ENCODE measurements at regions not wholly inside any gene's neighbourhood (a gene's known extent, or its start where the extent isn't known, plus 50 kb on each side); places are given as distances from the start of the nearest gene placed in this dataset.

- TF ChIP-seq CTCF (IDR thresholded peaks at IDR 0.05 in 4 of 5, conservative IDR thresholded peaks at IDR 0.05 in 1 of 5), result no peak
- TF ChIP-seq POLR2A (IDR thresholded peaks at IDR 0.05), result no peak
These were observed 488.1 kb downstream of the XYLT1 start for GRCh38 chr16:16982614-16983013.

Measured in gastrocnemius medialis (tissue), 4 donors.